ENCODE measurements at regions not wholly inside any gene's neighbourhood (a gene's known extent, or its start where the extent isn't known, plus 50 kb on each side); places are given as distances from the start of the nearest gene placed in this dataset.
"Not testable (repeated sequence)": the region's sequence is repeated elsewhere in the genome, so short reads cannot be mapped to it uniquely, and the experiment has no call there.

DNA sequence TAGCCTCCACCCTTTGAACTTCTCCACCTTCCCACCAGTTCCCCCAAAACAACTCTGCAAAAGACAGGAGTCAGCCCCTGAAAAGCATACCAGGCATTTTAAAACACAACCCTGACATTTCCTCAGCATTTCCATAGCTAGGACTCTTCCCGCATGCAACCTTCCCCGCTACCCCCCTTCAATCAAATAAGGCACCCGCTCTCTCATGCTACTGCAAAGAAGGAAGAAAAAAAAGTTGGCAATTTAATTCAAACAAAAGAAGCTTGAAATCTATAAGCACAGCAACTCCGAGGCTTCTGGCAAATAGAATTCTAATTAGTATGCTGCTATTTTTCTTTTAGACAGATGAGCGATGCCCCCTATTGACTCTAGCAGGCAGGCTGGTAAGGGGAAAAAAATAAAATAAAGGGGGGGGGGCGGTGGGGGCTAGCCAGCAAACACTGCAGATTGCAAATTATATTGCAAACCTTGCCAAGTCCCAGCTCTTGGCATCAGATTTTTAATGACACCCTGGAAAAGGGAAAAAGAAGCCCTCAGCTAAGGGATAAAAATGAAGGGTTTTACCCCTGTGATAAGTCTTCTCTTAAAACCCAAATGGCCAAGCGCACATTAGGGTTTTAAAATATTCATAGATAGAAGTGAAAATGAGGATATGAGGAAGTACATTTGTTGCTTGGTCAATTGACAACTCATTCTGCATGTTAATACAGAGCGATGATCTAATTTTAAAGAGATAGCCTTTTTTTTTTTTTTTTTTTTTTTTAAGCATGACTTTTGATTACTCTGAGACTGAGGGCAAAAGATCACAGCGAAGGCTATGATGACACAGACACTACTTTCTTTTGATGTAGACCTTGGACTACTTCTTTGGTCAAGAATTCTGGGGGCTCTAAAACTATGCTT is 255.2 kb downstream of the NR2F2 start:
- peak; percentile 48 to 79 for DNase-seq

DNA sequence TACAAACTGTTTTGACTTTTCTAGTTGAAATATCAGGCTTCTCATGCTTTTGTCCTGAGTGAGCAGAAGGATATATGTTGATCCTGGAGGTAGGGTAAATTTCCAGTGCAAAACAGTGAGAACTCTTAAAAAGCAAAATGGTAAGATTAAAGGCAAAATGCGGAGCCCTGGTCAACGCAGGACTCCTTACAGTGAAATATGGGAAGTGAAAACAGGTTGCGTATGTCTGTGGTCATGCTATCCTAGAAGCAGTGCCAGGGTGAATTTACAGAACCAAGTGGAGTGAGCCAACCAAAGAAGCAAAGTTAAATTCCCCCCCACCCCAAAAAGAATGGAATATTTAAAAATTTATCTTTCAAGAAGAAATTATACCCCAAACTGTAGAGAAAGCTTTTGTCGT is 256.4 kb downstream of the NR2F2 start:
- no peak for DNase-seq

DNA sequence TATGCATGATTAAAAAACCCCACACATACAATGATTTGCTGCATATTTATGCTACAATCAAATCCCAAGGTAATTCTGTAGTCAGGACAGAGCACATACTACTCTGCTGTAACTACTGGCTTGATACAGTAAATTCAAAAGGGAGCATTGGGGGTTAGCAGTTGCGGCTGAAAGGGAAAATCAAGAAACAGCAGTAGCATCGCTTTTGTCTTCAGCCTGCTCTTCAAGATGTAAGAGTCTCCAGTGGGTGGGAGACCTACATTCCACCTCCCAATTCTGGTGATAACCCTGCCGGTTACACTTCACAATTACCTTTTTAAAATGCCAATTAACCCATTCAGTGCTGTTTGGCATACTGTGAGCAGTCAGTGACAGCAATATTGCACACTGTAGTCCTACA is 259.4 kb downstream of the NR2F2 start:
- no peak for DNase-seq

DNA sequence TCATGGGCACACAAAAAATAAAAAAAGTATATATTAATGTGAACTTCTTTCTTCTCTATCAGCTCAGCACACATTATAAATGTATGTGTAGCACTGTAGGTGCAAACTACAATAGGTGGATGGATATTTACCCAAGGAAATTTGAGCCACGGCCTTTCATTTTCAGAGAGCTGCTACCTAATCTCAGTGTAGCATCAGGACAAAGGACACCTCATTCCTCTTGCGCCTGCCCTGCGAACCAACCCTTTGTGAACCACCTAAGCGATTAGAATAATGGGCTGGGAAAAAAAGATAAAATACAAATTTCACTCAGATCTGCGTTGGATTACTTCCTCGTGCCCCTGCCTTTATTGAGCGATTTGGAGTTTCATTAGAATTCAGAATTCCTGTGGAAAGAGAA is 263.2 kb downstream of the NR2F2 start:
- DNase-seq: peak; percentile 78 to 87

DNA sequence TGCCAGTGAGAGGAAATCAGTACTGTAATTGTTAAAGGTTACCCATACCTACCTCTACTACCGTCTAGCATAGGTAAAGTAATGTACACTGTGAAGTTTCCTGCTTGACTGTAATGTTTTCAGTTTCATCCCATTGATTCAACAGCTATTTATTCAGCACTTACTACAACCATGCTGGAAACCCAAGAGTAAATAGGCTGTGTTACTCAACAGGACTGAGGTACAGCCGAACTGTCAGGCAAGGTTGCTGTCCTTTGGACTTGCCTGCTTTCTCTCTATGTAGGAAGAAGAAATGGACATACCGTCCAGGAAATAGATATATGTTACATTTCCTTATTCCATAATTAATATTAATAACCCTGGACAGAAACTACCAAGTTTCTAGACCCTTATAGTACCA is 265.5 kb downstream of the NR2F2 start:
- peak in 1 of 2 experiments; percentile 9 for DNase-seq

DNA sequence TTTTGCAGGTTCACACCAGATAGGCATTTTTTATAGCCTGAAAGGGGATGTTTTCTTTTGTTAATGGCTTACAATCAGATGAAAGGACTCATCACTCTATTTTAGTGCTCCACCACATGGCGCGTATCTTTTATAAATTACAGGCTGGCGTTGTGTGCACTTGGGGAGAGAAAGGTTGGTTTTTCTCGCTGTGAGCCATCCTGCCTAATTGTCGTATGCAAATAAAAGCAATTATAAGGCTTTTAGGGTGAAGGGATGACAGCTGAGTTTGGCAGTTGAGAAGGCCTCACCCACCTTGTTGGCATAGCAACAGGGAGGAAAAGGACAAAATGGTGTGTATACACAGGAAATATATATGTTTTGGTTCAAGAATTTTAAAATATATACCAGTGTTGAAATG is 268.0 kb downstream of the NR2F2 start:
- DNase-seq: peak; percentile 91 to 98

DNA sequence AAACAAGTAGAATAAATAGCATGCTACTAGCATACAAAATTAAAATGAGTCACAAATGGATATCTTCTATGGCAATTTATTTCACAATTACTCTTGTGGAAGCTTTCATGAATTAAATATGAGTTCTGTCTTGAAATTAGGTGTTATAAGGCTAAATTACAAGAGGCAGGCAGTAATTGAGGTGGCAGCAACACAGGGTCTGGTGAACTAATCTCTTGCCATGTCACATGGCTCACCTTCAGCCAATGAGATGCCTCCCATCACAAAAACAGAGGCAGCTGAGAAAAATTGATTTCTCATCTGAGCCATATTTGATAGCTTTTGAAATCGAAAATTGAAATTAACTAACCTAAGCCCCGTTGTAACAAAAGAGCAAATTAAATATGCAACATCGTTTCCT is 268.8 kb downstream of the NR2F2 start:
- DNase-seq: peak; percentile 70 to 84

DNA sequence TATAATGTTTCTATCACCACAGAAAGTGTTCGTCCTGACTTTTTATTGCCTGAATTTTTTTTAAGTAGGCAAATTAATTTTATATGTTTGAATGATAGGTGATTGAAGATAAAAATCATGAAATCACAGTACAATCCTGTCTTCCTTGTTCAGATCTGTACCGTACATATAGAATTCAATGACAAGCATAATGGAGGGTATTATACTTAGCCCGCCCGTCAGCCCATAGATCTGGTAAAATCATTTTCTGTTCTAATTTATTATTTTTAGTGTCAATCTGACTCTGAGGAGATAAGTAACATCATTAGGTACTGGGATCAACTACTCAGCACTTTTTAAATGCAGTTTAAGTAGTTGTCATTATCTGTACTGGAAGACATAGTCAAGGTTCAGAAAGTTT is 269.9 kb downstream of the NR2F2 start:
- DNase-seq: no peak

DNA sequence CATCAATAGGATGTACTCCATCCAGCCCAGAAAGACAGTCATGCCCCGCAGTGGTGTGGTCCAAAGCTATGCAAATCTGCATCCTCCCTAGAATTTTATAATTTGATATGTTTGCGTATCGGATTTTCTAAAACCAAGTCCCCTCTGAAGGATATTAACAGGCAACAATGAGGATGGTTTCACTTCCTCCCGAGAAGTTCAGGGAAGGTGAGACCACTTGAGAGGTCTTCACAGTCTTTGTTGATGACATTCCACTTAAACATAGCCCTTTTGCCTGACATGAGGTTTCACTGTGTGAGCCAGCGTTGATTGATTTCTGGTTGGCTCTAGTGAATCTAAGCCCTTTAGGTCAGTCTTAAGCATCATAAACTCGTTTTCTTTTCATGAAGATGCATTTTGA is 276.1 kb downstream of the NR2F2 start:
- no peak for DNase-seq

DNA sequence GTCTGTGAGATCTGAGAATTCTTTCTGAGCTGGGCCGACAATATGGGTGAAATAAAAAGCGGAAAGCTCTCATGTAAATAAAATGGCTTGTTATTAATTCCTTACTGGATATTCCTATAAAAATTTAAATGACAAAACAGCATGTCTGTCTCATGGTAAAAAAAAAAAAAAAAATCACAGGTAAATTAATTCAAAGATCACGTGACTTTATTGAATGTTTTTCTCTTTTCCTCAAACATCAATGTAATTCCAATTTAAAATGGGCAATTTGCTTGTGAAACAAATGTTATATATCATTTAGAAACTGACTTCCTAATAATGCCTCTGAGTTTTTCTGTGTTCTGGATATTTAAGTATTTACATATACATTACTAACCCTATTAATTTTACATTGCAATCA is 280.3 kb downstream of the NR2F2 start:
- DNase-seq: no peak

DNA sequence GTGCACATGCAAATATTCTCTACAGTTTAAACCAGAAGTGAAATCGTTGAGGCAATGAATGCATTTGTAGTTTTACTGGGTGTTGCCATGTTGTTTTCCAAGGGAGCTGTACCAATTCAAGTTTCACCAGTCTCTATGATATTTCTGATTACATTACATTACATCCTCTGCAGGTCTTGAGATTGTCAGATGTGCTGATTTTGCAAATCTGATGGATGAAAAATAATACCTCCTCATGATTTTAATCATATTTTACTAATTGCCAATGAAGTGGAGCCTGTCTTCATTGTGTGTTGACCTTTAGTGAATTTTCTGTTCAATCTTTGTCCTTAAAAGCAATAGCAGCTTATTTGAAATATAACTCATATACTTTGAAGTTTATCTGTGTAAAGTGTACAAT is 282.4 kb downstream of the NR2F2 start:
- no peak for DNase-seq

DNA sequence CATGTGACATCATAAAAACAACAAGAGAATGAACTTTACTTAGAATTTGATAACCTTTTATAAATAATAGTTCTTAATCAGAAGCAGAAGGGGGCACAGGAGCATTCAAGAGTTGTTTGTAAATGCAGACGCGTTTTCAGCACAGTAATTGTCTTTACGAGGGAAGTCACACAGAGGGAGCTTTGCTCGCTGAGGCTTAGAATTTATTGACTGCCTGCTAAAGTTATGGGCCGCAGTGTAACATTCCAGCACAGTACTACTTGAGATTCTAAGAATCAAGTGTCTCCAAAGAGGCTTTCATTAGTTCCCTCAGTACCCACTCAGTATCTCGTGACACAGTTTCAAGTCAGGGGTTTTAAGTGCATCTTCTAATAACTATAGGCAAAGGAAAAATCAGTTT is 288.7 kb downstream of the NR2F2 start:
- DNase-seq: no peak

DNA sequence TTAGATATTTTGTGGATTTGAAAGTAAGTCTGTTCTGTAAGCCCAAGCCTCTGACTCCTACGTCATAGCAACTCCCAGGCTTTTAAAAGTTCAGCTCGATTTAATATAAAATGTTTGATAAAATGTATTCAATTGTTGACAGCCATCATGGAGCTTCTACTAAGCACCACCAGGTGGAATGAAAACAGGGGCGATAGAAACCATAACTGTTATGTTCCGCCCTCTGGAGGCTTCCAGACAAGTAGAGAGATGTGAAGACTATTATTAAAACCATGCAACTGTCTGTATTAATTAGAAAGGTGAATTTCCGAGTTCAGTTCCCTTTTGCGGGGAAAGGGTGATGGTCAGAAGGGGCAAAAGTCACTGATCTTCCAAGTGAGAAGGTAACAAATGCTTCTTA is 292.2 kb downstream of the NR2F2 start:
- DNase-seq: no peak

DNA sequence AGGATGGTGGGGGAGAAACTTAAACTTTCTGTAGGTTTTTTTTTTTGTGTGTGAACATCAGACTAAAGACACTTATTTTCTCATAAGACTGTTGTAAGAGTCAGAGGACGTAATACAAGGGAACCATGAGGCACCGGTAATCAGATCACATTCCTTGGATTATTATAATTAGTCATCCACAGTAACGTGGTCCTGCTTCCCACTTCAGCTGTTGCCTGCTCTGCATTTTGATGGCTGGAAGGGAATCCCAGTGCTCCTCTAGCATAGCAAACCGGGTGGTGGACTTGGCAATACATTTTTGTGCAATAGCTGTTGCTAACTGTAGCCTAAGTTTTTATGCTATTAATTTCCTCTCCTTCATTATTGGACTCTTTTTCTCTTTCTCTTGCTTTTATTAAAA is 294.8 kb downstream of the NR2F2 start:
- DNase-seq: no peak

DNA sequence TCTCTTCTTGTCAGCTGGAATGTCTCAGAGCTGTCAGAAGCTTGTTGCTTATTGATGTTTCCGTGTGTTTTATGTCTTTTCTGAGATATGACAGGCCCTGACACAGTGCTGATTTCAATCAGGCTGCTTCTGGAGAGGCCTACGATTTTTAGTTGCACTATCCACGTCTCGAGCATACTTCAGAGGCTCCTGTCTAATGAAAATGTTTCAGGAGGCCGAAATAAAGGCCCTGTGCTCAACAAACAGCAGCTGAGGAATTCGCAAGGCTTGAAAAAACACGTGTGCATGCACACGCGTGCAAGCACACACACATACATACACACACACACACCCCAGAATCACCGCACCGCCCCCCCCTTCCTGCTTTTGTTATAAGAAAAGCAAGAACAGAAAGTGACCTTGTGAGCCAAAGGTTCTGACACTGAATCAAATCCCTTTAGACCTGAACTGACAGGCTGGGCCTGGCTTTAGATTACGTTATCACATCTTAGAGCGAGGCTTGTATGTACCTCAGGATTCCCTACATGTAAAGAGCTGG is 296.6 kb downstream of the NR2F2 start:
- DNase-seq: no peak

DNA sequence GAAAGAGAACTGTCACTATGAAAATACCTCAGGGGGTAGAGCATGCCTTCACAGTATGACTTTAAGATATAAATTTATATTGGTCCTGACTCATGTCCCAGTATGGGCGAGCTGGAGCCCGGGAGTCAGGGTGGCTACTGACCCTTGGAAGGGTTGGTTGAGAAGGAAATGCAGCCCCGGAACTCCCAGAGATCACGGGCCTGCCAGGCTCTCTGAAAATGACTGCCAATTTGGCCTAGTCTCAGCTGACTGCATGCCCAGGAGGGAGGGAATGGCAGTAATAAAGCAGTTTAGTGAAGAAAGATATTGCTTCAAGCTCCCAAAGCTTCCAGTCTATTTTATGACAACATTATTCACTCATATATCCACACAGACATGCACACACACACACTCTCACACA is 299.0 kb downstream of the NR2F2 start:
- DNase-seq: no peak

DNA sequence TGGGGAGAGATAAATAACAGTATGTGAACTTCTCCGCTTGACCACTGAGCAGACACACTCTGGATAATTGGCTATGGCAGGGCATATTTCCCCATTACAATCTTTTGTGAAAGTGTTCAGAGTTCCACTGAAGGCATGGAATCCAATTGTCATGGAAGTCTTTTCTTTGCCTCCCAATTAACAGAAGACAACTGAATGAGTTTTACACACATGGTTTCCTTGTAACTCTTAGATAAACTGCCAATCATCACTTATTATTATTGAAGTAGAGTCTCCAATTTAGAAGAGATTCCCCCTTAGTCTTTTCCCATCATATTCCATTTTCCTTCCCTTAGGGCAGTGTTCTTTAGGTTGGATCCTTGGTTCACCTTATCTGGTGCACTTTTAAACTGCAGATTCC is 308.3 kb downstream of the NR2F2 start:
- no peak for DNase-seq

DNA sequence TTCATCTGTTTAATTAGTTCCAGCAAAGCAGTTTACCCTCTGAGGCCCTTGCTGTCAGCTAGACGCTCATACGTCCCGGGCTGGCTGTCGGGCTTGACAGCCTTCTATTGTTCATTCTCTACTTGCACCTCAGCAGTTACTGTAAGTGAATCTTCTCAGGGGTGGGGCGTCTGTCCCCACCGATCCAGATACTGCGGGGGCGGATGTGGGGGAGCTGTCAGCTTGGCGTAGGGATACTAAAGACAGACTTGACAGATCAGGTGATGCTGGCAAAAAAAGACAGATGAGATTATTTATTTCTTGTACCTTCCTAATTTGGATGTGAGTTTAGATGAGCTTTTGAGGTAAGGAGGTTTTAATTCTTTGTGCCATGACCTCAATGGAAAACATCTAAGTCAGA is 315.3 kb downstream of the NR2F2 start:
- no peak for DNase-seq

DNA sequence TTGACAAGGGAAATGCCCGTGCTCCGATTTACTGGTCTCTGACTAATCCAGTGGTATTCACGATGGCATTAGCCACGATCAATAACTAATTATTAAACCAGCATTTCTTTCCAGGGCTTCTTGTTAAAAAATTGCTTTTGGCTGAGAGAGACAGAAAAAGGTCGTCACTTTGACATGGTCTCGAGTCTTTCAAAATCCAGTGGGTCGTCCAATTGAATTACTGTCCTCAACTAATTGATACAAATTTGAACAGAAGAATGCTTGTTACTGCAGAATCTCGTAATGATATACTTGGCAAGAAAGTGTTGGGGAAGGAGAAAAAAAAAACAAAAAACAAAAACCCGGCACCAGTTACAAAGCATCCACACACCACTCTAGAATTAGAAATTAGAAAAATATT is 318.4 kb downstream of the NR2F2 start:
- no peak for DNase-seq

DNA sequence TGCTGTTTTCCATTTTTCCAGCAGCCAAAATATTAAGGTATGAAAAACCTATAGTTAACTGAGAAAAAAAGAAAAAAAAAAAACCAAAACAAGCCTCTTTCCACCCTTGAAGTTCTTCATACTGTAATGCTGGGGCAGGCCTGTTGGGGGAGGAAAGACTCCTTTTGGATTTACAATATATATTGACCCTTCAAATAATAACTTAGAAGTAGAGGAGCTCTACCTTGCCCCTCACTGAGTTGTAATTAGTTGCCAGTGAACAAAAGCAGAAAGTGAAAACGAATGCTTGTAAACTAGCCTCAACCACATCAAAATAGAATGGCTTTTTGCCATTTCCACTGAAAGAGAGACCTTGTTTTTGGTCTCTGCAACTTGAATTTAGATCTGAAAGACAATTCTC is 326.6 kb downstream of the NR2F2 start:
- no peak for DNase-seq

DNA sequence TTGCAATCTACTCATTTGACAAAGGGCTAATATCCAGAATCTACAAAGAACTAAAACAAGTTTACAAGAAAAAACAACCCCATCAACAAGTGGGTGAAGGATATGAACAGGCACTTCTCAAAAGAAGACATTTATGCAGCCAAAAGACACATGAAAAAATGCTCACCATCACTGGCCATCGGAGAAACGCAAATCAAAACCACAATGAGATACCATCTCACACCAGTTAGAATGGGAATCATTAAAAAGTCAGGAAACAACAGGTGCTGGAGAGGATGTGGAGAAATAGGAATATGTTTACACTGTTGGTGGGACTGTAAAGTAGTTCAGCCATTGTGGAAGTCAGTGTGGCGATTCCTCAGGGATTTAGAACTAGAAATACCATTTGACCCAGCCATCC is 336.5 kb downstream of the NR2F2 start:
- DNase-seq: not testable (repeated sequence)

DNA sequence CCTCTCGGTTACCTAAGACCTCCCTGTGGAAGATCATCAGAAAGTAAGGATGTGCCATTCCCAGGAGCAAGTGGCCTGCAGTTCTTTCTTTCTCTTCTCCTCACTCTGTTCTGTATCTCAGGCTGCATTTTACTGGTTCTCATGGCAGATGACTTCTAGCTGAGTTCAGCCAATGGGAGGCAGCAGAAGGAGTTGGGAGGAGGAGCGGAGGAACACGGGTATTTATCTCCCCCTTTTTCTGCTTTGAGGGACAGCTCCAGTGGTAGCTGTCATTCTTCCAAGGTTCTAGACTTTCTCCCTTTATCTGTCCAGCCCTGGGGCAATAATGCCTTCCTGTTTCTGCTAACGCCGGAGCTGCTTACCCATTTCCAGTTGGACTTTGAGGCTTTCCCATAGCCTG is 339.9 kb downstream of the NR2F2 start:
- no peak for DNase-seq

DNA sequence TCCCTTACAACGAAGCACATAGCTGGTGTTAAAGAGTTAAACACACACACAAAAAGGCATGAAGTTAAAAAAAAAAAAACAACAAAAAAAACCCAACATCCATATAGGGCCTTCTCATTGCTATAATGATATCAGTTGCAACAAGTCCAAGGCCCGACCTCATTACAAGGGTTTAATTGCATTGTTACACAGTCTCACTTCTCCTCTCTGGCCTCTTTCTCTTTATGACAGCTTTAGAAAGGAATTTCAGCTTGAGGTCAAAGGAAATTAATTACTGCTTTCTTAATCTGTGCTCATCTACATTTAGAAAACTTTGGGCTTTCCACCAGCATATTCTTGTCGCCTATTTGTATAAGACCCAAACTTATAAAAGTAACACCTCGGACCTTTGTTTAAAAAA is 342.1 kb downstream of the NR2F2 start:
- no peak for DNase-seq

DNA sequence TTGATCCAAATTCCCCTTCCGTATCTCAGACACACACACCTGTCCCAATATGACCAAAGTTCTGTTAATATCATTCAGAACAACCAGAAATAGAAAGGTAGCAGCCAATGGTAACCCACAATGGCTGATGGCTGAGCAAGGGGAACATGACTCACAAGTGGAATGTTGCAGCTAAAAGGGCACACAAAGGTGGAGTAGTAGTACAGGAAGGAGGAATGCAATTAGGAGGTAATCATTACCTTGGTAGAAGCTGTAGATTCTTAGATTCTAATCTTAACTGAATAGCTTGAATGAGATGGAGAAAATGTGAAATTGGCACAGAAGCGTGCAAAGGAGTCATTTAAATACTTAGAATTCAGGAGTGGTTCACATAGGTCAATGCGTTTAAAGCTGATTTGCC is 347.9 kb downstream of the NR2F2 start:
- no peak for DNase-seq

Data from NCI-H2081 (cell line).